AML-193 (cell line): ENCODE measurements at regions not wholly inside any gene's neighbourhood (a gene's known extent, or its start where the extent isn't known, plus 50 kb on each side); places are given as distances from the start of the nearest gene placed in this dataset.

Experiments used
- DNase-seq, 2 experiments: peaks; one replicate each; lab custom pipeline; 2025; lab: John Stamatoyannopoulos, UW

- DNase-seq: no peak
Observed at GRCh38 chr10:118501171-118501570, 94.3 kb downstream of the PRLHR start.

- no peak for DNase-seq
Observed at GRCh38 chr10:118500477-118501104, 94.9 kb downstream of the PRLHR start.

GRCh38 chr10:118499186-118499585 is 96.3 kb downstream of the PRLHR start:
- DNase-seq: no peak

- DNase-seq: no peak
Observed at GRCh38 chr10:118498623-118499022, 96.8 kb downstream of the PRLHR start.

GRCh38 chr10:118497227-118497626 is 98.2 kb downstream of the PRLHR start:
- DNase-seq: no peak

- DNase-seq: no peak
Observed at GRCh38 chr10:118496525-118496924, 98.9 kb downstream of the PRLHR start.

DNA sequence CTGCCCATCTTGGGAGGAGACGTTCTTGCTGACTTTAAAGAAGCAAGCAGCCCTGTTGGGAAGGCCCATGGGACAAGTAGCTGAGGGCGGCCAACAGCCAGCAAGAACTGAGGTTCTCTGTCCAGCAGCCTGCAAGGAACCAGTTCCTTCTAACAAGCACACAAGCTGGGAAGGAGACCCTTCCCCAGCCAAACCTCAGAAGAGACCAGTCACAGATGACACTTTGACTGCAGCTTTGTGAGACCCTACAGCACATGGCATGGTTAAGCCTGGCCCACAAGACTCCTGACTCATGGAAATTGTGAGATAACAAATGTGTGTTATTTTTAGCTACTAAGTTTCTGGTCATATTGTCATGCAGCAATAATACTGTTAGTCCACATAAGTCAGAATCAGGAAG is 99.9 kb downstream of the PRLHR start:
- DNase-seq: no peak

GRCh38 chr10:118491055-118491454 is 104.4 kb downstream of the PRLHR start:
- no peak for DNase-seq

DNA sequence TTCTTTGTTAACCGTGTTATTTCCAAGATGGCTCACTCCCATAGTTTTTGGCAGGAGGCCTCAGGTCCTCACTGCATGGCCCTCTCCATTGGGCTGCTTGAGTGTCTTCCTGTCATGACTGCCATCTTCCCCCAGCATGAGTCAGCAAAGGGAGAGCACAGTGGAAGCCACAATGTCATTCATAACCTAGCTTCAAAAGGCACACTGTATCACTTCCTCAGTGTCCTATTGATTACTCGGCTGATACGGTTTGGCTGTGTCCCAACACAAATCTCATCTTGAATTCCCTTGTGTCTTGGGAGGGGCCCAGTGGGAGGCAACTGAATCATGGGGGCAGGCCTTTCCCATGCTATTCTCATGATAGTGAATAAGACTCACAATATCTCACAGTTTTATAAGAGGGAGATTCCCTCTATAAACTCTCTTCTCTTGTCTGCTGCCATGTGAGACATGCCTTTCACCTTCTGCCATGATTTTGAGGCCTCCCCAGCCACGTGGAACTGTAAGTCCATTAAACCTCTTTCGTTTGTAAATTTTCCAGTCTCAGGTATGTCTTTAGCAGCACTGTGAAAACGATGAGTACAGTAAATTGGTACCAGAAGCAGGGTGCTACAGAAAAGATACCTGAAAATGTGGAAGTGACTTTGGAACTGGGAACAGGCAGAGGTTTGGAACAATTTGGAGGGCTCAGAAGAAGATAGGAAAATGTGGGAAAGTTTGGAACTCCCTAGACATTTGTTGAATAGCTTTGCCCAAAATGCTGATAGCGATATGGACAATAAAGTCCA is 106.5 kb downstream of the PRLHR start:
- no peak for DNase-seq

- no peak for DNase-seq
Observed at GRCh38 chr10:118485641-118486040, 109.8 kb downstream of the PRLHR start.

- no peak for DNase-seq
Observed at GRCh38 chr10:118484152-118484871, 111.1 kb downstream of the PRLHR start.

GRCh38 chr10:118483496-118483895 is 112.0 kb downstream of the PRLHR start:
- no peak for DNase-seq

DNA sequence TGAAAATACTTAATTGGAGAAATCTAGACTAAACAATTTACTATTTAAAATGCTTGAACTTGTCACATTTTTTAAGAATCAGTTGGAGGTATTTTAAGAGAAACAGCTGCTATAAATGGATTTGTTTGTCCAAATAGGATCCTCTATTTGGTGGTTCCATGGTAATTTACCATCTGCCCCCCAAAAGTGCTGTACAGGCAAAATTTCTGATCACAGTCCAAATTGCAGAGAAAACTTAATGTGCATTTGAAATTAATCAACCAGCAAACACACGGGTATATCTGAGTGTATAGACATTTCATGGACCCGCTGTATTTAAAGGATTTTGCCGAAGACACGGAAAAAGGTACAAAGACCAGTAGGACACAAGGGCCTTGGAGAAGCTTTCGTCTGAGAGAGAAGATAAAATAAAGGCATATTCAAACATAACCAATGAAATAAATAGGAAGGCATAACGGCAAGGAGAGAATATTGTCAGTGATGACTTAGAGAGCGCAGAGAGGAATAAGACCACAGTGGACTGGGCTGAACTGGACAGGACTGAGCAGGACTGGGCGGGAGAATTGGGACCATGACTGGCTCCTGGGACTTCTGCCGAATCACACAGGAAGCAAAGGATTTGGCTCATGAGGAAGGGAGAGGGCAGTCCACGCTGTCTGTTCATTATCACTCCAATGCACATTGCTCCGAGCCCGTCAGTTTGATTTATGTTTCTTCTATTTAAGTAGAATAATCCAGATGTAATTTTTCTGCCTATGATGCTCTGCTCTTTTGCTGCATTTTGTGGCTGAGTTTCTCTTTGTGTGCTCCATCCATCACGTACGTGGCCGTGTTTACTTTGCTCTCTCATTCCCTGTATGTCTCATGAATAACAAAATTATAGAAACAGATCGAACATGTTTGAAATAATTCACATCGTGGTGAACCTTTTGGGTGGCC is 112.8 kb downstream of the PRLHR start:
- no peak for DNase-seq

DNA sequence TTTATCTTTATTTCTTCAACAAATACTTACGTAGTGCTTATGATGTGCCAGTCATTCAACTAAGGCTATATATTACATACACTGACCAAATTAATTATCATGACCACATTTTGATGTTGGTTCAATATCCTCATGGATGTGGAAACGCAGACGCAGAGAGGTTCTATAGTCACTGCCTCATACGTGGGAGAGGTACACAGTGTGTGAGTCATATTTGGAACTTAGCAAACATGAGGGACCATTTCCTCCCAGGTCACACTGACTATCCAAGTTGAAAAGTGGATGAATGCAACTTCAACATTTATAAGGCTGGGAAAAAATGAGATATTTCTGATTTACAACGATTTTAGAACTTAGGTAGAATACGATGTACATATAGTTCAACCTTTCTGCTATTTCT is 113.6 kb downstream of the PRLHR start:
- no peak for DNase-seq

DNA sequence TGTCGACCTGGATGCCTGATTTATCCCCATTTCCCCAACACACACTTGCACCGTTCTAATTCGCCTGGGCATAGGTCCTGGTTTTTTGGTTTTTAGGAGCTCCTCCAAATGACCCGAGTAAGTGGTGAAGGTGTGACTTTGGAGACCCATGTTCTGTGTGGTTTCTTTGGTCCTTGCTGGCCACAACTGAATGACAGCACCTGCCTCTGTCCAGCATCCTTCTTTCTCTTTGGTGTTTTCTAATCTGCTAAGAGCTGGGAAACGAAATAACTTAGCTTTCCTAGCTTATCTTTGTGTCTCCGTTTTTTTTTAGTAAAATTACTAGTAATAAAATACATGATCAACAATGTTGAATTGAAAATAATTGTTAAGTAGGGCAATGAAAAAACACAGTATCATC is 120.2 kb downstream of the PRLHR start:
- no peak for DNase-seq

DNA sequence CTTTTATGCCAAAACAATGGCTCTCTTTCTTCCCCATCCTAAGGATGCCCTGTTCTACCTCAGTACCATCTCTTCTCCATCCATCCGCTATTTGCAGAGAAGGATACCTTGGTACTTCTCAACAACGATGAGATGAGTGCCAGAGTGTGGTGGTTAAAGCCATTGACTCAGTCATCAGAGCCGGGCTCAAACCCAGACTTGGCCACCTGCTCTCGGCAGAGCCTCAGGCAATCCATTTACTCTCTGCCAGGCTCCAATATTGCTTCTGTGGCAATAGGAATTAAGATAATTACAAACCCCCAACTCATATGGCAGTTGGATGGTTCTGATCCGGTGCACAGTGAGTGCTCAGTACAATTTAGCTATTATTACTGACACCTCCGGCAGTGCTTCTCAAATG is 121.3 kb downstream of the PRLHR start:
- no peak for DNase-seq

- no peak for DNase-seq
Observed at GRCh38 chr10:118473305-118473960, 122.0 kb downstream of the PRLHR start.

GRCh38 chr10:118472415-118473304 is 122.8 kb downstream of the PRLHR start:
- no peak for DNase-seq

GRCh38 chr10:118471863-118472262 is 123.6 kb downstream of the PRLHR start:
- DNase-seq: no peak

GRCh38 chr10:118470470-118470869 is 125.0 kb downstream of the PRLHR start:
- no peak for DNase-seq
